ENCODE measurements at regions not wholly inside any gene's neighbourhood (a gene's known extent, or its start where the extent isn't known, plus 50 kb on each side); places are given as distances from the start of the nearest gene placed in this dataset.

- Mint-ChIP-seq H3K4me3 (no peak overlapping the region), H3K4me1 (ENCODE audit: low read depth) (peaks cover 9% of the 10 kb centered on the region), H3K9me3 (peaks cover 15% of the 10 kb centered on the region), H3K36me3 (ENCODE audit: low read depth) (peaks cover 14% of the 10 kb centered on the region), H3K27me3 (no peaks in the 10 kb centered on the region), H3K27ac (no peak overlapping the region)
- Histone ChIP-seq H3K27me3 (ENCODE audit: control insufficient read depth in 1 of 2, insufficient read depth in 2 of 2, low read length in 2 of 2) (no peaks in the 10 kb centered on the region), H3K36me3 (ENCODE audit: insufficient read depth, low read length) (no peaks in the 10 kb centered on the region), H3K4me3 (ENCODE audit: low read length) (no peak overlapping the region), H3K27ac (ENCODE audit: low read depth in 1 of 2, low read length in 2 of 2) (no peak overlapping the region), H3K4me1 (ENCODE audit: insufficient read depth, low read length) (peaks cover 7% of the 10 kb centered on the region), H3K9me3 (ENCODE audit: control insufficient read depth in 1 of 2, insufficient read depth in 1 of 2, low read length in 2 of 2) (peaks cover 5 to 23% of the 10 kb centered on the region in 2 experiments)
- ATAC-seq (ENCODE audit: poor library complexity) = no peak
- POLR2A ChIA-PET = no interaction called here
- no peak for TF ChIP-seq CTCF (IDR thresholded peaks at IDR 0.05)
- intact Hi-C loops (cut with DNase I, micrococcal nuclease) = loop anchor here in 1 of 2 experiments (5.0 kb wide), 1 partner anchor 51 kb away; no protein-coding TSS in a partner anchor
- no peak for DNase-seq
- CTCF ChIA-PET = interaction anchor here (1.2 kb wide), 1 partner anchor 13 kb away, joined by 4 read pairs; no protein-coding TSS in a partner anchor
Observed at GRCh38 chr1:66433611-66434010, 100.3 kb upstream of the SGIP1 start.

- POLR2A ChIA-PET = no interaction called here
- TF ChIP-seq CTCF (IDR thresholded peaks at IDR 0.05) = no peak
- peaks cover 9% of the 10 kb centered on the region for H3K4me1 Mint-ChIP-seq (ENCODE audit: low read depth)
- Histone ChIP-seq H3K27ac (ENCODE audit: low read depth in 1 of 2, low read length in 2 of 2) (no peak overlapping the region), H3K4me3 (ENCODE audit: low read length) (no peak overlapping the region), H3K36me3 (ENCODE audit: insufficient read depth, low read length) (no peaks in the 10 kb centered on the region), H3K4me1 (ENCODE audit: insufficient read depth, low read length) (peaks cover 7% of the 10 kb centered on the region), H3K9me3 (ENCODE audit: control insufficient read depth in 1 of 2, insufficient read depth in 1 of 2, low read length in 2 of 2) (peaks cover 5 to 23% of the 10 kb centered on the region in 2 experiments), H3K27me3 (ENCODE audit: control insufficient read depth in 1 of 2, insufficient read depth in 2 of 2, low read length in 2 of 2) (no peaks in the 10 kb centered on the region)
- no peaks in the 10 kb centered on the region for H3K27me3 Mint-ChIP-seq
- no peak for ATAC-seq (ENCODE audit: poor library complexity)
- no peak overlapping the region for H3K4me3 Mint-ChIP-seq
- DNase-seq = no peak
- CTCF ChIA-PET = interaction anchor here (1.2 to 2.9 kb wide), 2 partner anchors 12 to 152 kb away, joined by 4 to 13 read pairs; no protein-coding TSS in a partner anchor
- no peak overlapping the region for H3K27ac Mint-ChIP-seq
- H3K36me3 Mint-ChIP-seq (ENCODE audit: low read depth) = peaks cover 12% of the 10 kb centered on the region
- peaks cover 10% of the 10 kb centered on the region for H3K9me3 Mint-ChIP-seq
- intact Hi-C loops (cut with DNase I, micrococcal nuclease) = loop anchor here in 1 of 2 experiments (5.0 kb wide), 1 partner anchor 52 kb away; no protein-coding TSS in a partner anchor
Observed at GRCh38 chr1:66434096-66434495, 99.9 kb upstream of the SGIP1 start.

GRCh38 chr1:66435541-66435940 lies 98.4 kb upstream of the SGIP1 start:
- POLR2A ChIA-PET = interaction anchor here (0.8 to 2.9 kb wide), 6 partner anchors 10 to 188 kb away, joined by 3 to 20 read pairs (median 4); no protein-coding TSS in a partner anchor
- Mint-ChIP-seq H3K9me3 (peaks cover 8% of the 10 kb centered on the region), H3K27ac (no peak overlapping the region), H3K4me1 (ENCODE audit: low read depth) (peaks cover 9% of the 10 kb centered on the region), H3K27me3 (no peaks in the 10 kb centered on the region), H3K36me3 (ENCODE audit: low read depth) (peaks cover 11% of the 10 kb centered on the region), H3K4me3 (no peak overlapping the region)
- Histone ChIP-seq H3K36me3 (ENCODE audit: insufficient read depth, low read length) (no peaks in the 10 kb centered on the region), H3K9me3 (ENCODE audit: control insufficient read depth in 1 of 2, insufficient read depth in 1 of 2, low read length in 2 of 2) (peaks cover 5 to 15% of the 10 kb centered on the region in 2 experiments), H3K4me1 (ENCODE audit: insufficient read depth, low read length) (peaks cover 7% of the 10 kb centered on the region), H3K4me3 (ENCODE audit: low read length) (no peak overlapping the region), H3K27me3 (ENCODE audit: control insufficient read depth in 1 of 2, insufficient read depth in 2 of 2, low read length in 2 of 2) (no peaks in the 10 kb centered on the region), H3K27ac (ENCODE audit: low read depth in 1 of 2, low read length in 2 of 2) (no peak overlapping the region)
- CTCF ChIA-PET = interaction anchor here (0.8 to 3.1 kb wide), 8 partner anchors 10 to 188 kb away, joined by 3 to 40 read pairs (median 5); no protein-coding TSS in a partner anchor
- ATAC-seq (ENCODE audit: poor library complexity) = no peak
- no peak for TF ChIP-seq CTCF (IDR thresholded peaks at IDR 0.05)
- no peak for DNase-seq
- intact Hi-C loops (cut with DNase I, micrococcal nuclease) = no loop called here
